Lung (tissue), 11 donors: ENCODE measurements at regions not wholly inside any gene's neighbourhood (a gene's known extent, or its start where the extent isn't known, plus 50 kb on each side); places are given as distances from the start of the nearest gene placed in this dataset.

Experiments used
- ATAC-seq: fragments of 200-7000 bp; cut with Tn5 transposase; one replicate; pipeline ENCODE4 v1.9.1; 2020; ENCODE audit warnings: moderate number of reproducible peaks; ENCODE audit not compliant: insufficient read depth, low FRiP score
- DNase-seq, 3 donors: peaks; one replicate each; pipeline ENCODE4 v3.0.0-alpha.2; 2013 to 2017
- H3K27ac ChIP-seq, 2 donors: one replicate each; pipeline ENCODE4 v1.5.1; 2013; ENCODE audit warnings: mild to moderate bottlenecking in 2 of 2, moderate library complexity in 2 of 2, control low read depth in 1 of 2, inconsistent platforms in 1 of 2, low read depth in 1 of 2, low read length in 1 of 2
- H3K27me3 ChIP-seq, 3 donors: one replicate each; pipeline ENCODE4 v1.5.1; 2013; ENCODE audit warnings: low read length in 2 of 3; ENCODE audit not compliant: control insufficient read depth in 3 of 3, insufficient read depth in 3 of 3
- H3K36me3 ChIP-seq, 4 donors: one replicate each; pipeline ENCODE4 v1.5.1; 2013; ENCODE audit warnings: low read length in 4 of 4, mild to moderate bottlenecking in 1 of 4, moderate library complexity in 1 of 4; ENCODE audit not compliant: control insufficient read depth in 4 of 4, insufficient read depth in 4 of 4
- H3K4me1 ChIP-seq, 5 donors: one replicate each; pipeline ENCODE4 v1.5.1; 2013; ENCODE audit warnings: low read length in 5 of 5, mild to moderate bottlenecking in 2 of 5, moderate library complexity in 1 of 5; ENCODE audit not compliant: control insufficient read depth in 5 of 5, insufficient read depth in 5 of 5
- H3K4me3 ChIP-seq: one replicate; pipeline ENCODE4 v1.5.1; 2013; ENCODE audit warnings: mild to moderate bottlenecking, control low read depth, moderate library complexity
- H3K9ac ChIP-seq, 2 donors: one replicate each; pipeline ENCODE4 v1.5.1; 2013; ENCODE audit warnings: low read length in 2 of 2, control low read depth in 1 of 2; ENCODE audit not compliant: insufficient read depth in 1 of 2
- H3K9me3 ChIP-seq, 4 donors: one replicate each; pipeline ENCODE4 v1.5.1; 2013; ENCODE audit warnings: low read length in 3 of 4, mild to moderate bottlenecking in 1 of 4, moderate library complexity in 1 of 4; ENCODE audit not compliant: control insufficient read depth in 4 of 4, insufficient read depth in 3 of 4
- CTCF ChIP-seq: IDR thresholded peaks from 2 replicates; pipeline ENCODE4 v1.5.1; 2012; ENCODE audit warnings: mild to moderate bottlenecking; ENCODE audit errors: control extremely low read depth, extremely low read depth
- WGBS, 2 donors: extraction: QIAGEN DNeasy Blood & Tissue Kit; methylation state at CpG; one replicate each; pipeline ENCODE4 v1.1.7; 2013; 5-methylcytosine and 5-hydroxymethylcytosine counted together
- donor health status: control.
- donor health status: control.
- donor health status: Bipolar disorder and iron deficiency.
- donor health status: healthy.
- donor health status: DM: yes; HTN: yes; CAD: no.

GRCh38 chr5:163822548-163822947 lies 317.1 kb downstream of the MAT2B start:
- no peak overlapping the region for H3K27ac ChIP-seq
- WGBS, 2 donors, result 73 to 96% methylated on average over 4 of the region's 4 CpGs
- no peak overlapping the region for H3K9ac ChIP-seq
- no peak for DNase-seq
- H3K27me3 ChIP-seq, result no peaks in the 10 kb centered on the region
- H3K4me3 ChIP-seq, result no peak overlapping the region
- no peak for ATAC-seq
- no peaks in the 10 kb centered on the region for H3K4me1 ChIP-seq
- TF ChIP-seq CTCF, result no peak
- no peaks in the 10 kb centered on the region for H3K36me3 ChIP-seq
- H3K9me3 ChIP-seq, result peaks cover 0 to 6% (median 3%) of the 10 kb centered on the region in 4 donors

- peak in 1 of 3 donors; percentile 25 for DNase-seq
- Histone ChIP-seq H3K4me1 (no peaks in the 10 kb centered on the region), H3K27ac (no peak overlapping the region), H3K9me3 (peaks cover 0 to 9% (median 3%) of the 10 kb centered on the region in 4 donors), H3K27me3 (no peaks in the 10 kb centered on the region), H3K9ac (no peak overlapping the region), H3K36me3 (no peaks in the 10 kb centered on the region), H3K4me3 (no peak overlapping the region)
- no peak for ATAC-seq
- TF ChIP-seq CTCF, result no peak
- WGBS, 2 donors, result 61 to 89% methylated on average over 1 of the region's 1 CpG
Observed at GRCh38 chr5:163825661-163826060, 320.2 kb downstream of the MAT2B start.

GRCh38 chr5:163826201-163826600 lies 320.8 kb downstream of the MAT2B start:
- Histone ChIP-seq H3K9ac (no peak overlapping the region), H3K4me1 (no peaks in the 10 kb centered on the region), H3K36me3 (no peaks in the 10 kb centered on the region), H3K4me3 (no peak overlapping the region), H3K27me3 (no peaks in the 10 kb centered on the region), H3K27ac (no peak overlapping the region), H3K9me3 (peaks cover 0 to 9% (median 3%) of the 10 kb centered on the region in 4 donors)
- WGBS, 2 donors, result 79 to 94% methylated on average over 3 of the region's 3 CpGs
- no peak for TF ChIP-seq CTCF
- peak in 1 of 3 donors; percentile 1 for DNase-seq
- ATAC-seq, result no peak

- no peak for TF ChIP-seq CTCF
- ATAC-seq, result no peak
- no peaks in the 10 kb centered on the region for H3K36me3 ChIP-seq
Observed at GRCh38 chr5:163832155-163832554, 326.7 kb downstream of the MAT2B start.

More at GRCh38 chr5:163832155-163832554, 326.7 kb downstream of the MAT2B start:
- no peak overlapping the region for H3K9ac ChIP-seq
- H3K27ac ChIP-seq, result no peak overlapping the region
- no peaks in the 10 kb centered on the region for H3K27me3 ChIP-seq
- no peaks in the 10 kb centered on the region for H3K4me1 ChIP-seq
- no peak for DNase-seq
- peaks cover 0 to 3% (median 0%) of the 10 kb centered on the region in 4 donors for H3K9me3 ChIP-seq
- H3K4me3 ChIP-seq, result no peak overlapping the region
- WGBS, 2 donors, result 84 to 92% methylated on average over 4 of the region's 4 CpGs
